ENCODE measurements at regions not wholly inside any gene's neighbourhood (a gene's known extent, or its start where the extent isn't known, plus 50 kb on each side); places are given as distances from the start of the nearest gene placed in this dataset.

DNA sequence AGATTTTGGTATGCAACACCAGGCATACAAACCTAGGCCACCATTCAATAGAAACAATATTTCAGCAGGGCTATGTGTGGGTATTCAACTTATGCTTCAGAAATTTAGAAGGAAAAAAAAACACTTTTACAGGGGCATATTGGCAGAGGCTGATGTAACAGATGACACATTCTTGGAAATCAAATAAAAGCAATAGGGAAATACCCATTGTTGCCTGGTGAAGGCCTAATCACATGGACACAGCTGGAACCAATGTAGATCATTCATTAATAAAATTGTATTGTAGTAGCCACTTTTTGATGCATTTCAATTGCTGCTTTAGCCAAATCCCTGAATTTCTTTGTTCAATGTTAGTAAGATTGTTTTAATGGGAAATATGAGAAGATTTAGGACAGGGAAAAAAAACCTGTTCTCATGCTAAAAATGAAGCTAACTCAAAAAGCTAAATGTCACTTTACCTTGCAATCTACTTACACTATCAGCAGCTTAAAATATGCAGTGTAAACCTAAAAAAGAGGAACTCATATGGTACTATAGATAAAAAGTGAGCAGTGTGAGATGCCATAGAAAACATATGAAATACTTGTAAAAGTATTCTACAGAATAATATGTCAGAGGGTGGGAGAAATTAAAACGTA lies 289.4 kb downstream of the ZEB2 start:
- TF ChIP-seq, protein P1, sequence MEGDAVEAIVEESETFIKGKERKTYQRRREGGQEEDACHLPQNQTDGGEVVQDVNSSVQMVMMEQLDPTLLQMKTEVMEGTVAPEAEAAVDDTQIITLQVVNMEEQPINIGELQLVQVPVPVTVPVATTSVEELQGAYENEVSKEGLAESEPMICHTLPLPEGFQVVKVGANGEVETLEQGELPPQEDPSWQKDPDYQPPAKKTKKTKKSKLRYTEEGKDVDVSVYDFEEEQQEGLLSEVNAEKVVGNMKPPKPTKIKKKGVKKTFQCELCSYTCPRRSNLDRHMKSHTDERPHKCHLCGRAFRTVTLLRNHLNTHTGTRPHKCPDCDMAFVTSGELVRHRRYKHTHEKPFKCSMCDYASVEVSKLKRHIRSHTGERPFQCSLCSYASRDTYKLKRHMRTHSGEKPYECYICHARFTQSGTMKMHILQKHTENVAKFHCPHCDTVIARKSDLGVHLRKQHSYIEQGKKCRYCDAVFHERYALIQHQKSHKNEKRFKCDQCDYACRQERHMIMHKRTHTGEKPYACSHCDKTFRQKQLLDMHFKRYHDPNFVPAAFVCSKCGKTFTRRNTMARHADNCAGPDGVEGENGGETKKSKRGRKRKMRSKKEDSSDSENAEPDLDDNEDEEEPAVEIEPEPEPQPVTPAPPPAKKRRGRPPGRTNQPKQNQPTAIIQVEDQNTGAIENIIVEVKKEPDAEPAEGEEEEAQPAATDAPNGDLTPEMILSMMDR (IDR thresholded peaks at IDR 0.05; ENCODE audit: insufficient read depth, low read length, poor library complexity, severe bottlenecking), result no peak
- no peak for TF ChIP-seq EZH2phosphoT487 (conservative IDR thresholded peaks at IDR 0.05; ENCODE audit: low read length)

All from SU-DHL-6 (cell line).